ENCODE measurements at regions not wholly inside any gene's neighbourhood (a gene's known extent, or its start where the extent isn't known, plus 50 kb on each side); places are given as distances from the start of the nearest gene placed in this dataset.

GRCh38 chr1:114342376-114342775 lies 168.6 kb downstream of the TRIM33 start:
- FAIRE-seq = no peak

GRCh38 chr1:114341856-114342255 lies 169.1 kb downstream of the TRIM33 start:
- no peak for DNase-seq (ENCODE audit: low spot score in 2 of 2)
- no peak for FAIRE-seq

More at GRCh38 chr1:114342376-114342775, 168.6 kb downstream of the TRIM33 start:
- DNase-seq (ENCODE audit: low spot score in 2 of 2) = no peak

- no peak for DNase-seq (ENCODE audit: low spot score in 2 of 2)
Measured at GRCh38 chr1:114341299-114341698, 169.7 kb downstream of the TRIM33 start.

GRCh38 chr1:114340892-114341291 lies 170.1 kb downstream of the TRIM33 start:
- no peak for DNase-seq (ENCODE audit: low spot score in 2 of 2)
- no peak for FAIRE-seq

More at GRCh38 chr1:114341299-114341698, 169.7 kb downstream of the TRIM33 start:
- FAIRE-seq = no peak

GRCh38 chr1:114339379-114339778 lies 171.6 kb downstream of the TRIM33 start:
- no peak for DNase-seq (ENCODE audit: low spot score in 2 of 2)
- FAIRE-seq = no peak

- DNase-seq (ENCODE audit: low spot score in 2 of 2) (no peak), FAIRE-seq (no peak)
Measured at GRCh38 chr1:114338191-114338890, 172.7 kb downstream of the TRIM33 start.

- FAIRE-seq (no peak), DNase-seq (ENCODE audit: low spot score in 2 of 2) (no peak)
Measured at GRCh38 chr1:114337417-114337816, 173.6 kb downstream of the TRIM33 start.

GRCh38 chr1:114336360-114336759 lies 174.6 kb downstream of the TRIM33 start:
- no peak for DNase-seq (ENCODE audit: low spot score in 2 of 2)
- FAIRE-seq = no peak

- DNase-seq (ENCODE audit: low spot score in 2 of 2) (no peak), FAIRE-seq (no peak)
Measured at GRCh38 chr1:114335273-114335672, 175.7 kb downstream of the TRIM33 start.

- no peak for DNase-seq (ENCODE audit: low spot score in 2 of 2)
- no peak for FAIRE-seq
Measured at GRCh38 chr1:114334297-114334696, 176.7 kb downstream of the TRIM33 start.

- DNase-seq (ENCODE audit: low spot score in 2 of 2) (no peak), FAIRE-seq (no peak)
Measured at GRCh38 chr1:114333690-114334089, 177.3 kb downstream of the TRIM33 start.

- no peak for DNase-seq (ENCODE audit: low spot score in 2 of 2)
- no peak for FAIRE-seq
Measured at GRCh38 chr1:114331936-114332335, 178.3 kb upstream of the SYT6 start.

- no peak for FAIRE-seq
- no peak for DNase-seq (ENCODE audit: low spot score in 2 of 2)
Measured at GRCh38 chr1:114330451-114330983, 176.8 kb upstream of the SYT6 start.

GRCh38 chr1:114328361-114328904 lies 174.8 kb upstream of the SYT6 start:
- no peak for DNase-seq (ENCODE audit: low spot score in 2 of 2)
- no peak for FAIRE-seq

- no peak for DNase-seq (ENCODE audit: low spot score in 2 of 2)
- no peak for FAIRE-seq
Measured at GRCh38 chr1:114324662-114324965, 170.9 kb upstream of the SYT6 start.

GRCh38 chr1:114323959-114324661 lies 170.4 kb upstream of the SYT6 start:
- no peak for DNase-seq (ENCODE audit: low spot score in 2 of 2)
- FAIRE-seq = no peak

GRCh38 chr1:114322734-114323133 lies 169.1 kb upstream of the SYT6 start:
- DNase-seq (ENCODE audit: low spot score in 2 of 2) (no peak), FAIRE-seq (no peak)

GRCh38 chr1:114322207-114322606 lies 168.5 kb upstream of the SYT6 start:
- FAIRE-seq (no peak), DNase-seq (ENCODE audit: low spot score in 2 of 2) (no peak)

GRCh38 chr1:114320586-114320985 lies 166.9 kb upstream of the SYT6 start:
- FAIRE-seq (no peak), DNase-seq (ENCODE audit: low spot score in 2 of 2) (no peak)

GRCh38 chr1:114319418-114319817 lies 165.7 kb upstream of the SYT6 start:
- no peak for DNase-seq (ENCODE audit: low spot score in 2 of 2)
- no peak for FAIRE-seq

GRCh38 chr1:114318961-114319360 lies 165.3 kb upstream of the SYT6 start:
- no peak for DNase-seq (ENCODE audit: low spot score in 2 of 2)
- FAIRE-seq = no peak

GRCh38 chr1:114316204-114316603 lies 162.5 kb upstream of the SYT6 start:
- no peak for FAIRE-seq
- no peak for DNase-seq (ENCODE audit: low spot score in 2 of 2)
